Rectal smooth muscle tissue (tissue), 1 donor: ENCODE measurements at regions not wholly inside any gene's neighbourhood (a gene's known extent, or its start where the extent isn't known, plus 50 kb on each side); places are given as distances from the start of the nearest gene placed in this dataset.

Experiments
- H3K27ac ChIP-seq: one replicate; pipeline ENCODE4 v1.7.0; 2013; ENCODE audit warnings: low read depth, low read length, inconsistent platforms
- H3K27me3 ChIP-seq: one replicate; pipeline ENCODE4 v1.7.0; 2013; ENCODE audit warnings: low read length; ENCODE audit not compliant: control insufficient read depth, insufficient read depth
- H3K36me3 ChIP-seq: one replicate; pipeline ENCODE4 v1.7.0; 2013; ENCODE audit warnings: low read length; ENCODE audit not compliant: control insufficient read depth, insufficient read depth
- H3K4me1 ChIP-seq: one replicate; pipeline ENCODE4 v1.7.0; 2013; ENCODE audit warnings: low read length; ENCODE audit not compliant: control insufficient read depth, insufficient read depth
- H3K4me3 ChIP-seq: one replicate; pipeline ENCODE4 v1.7.0; 2013; ENCODE audit warnings: low read length
- H3K9ac ChIP-seq: one replicate; pipeline ENCODE4 v1.7.0; 2013; ENCODE audit warnings: low read length

- Histone ChIP-seq H3K27me3 (no peaks in the 10 kb centered on the region), H3K9ac (no peak overlapping the region), H3K4me1 (peaks cover 9% of the 10 kb centered on the region), H3K36me3 (no peaks in the 10 kb centered on the region), H3K27ac (no peak overlapping the region), H3K4me3 (no peak overlapping the region)
Measured at GRCh38 chr2:8298783-8299182, 383.1 kb upstream of the ID2 start.

GRCh38 chr2:8300216-8300615, 381.6 kb upstream of the ID2 start:
- Histone ChIP-seq H3K9ac (no peak overlapping the region), H3K27me3 (no peaks in the 10 kb centered on the region), H3K4me3 (no peak overlapping the region), H3K4me1 (peaks cover 9% of the 10 kb centered on the region), H3K27ac (no peak overlapping the region), H3K36me3 (no peaks in the 10 kb centered on the region)

- Histone ChIP-seq H3K9ac (no peak overlapping the region), H3K4me3 (no peak overlapping the region)
Measured at GRCh38 chr2:8300905-8301304, 381.0 kb upstream of the ID2 start.

GRCh38 chr2:8303322-8303832, 378.5 kb upstream of the ID2 start:
- no peak overlapping the region for H3K4me3 ChIP-seq
- H3K27ac ChIP-seq: no peak overlapping the region
- H3K36me3 ChIP-seq: no peaks in the 10 kb centered on the region
- peaks cover 12% of the 10 kb centered on the region for H3K4me1 ChIP-seq
- H3K27me3 ChIP-seq: no peaks in the 10 kb centered on the region
- H3K9ac ChIP-seq: peak overlapping the region; percentile 27

More at GRCh38 chr2:8300905-8301304, 381.0 kb upstream of the ID2 start:
- peaks cover 9% of the 10 kb centered on the region for H3K4me1 ChIP-seq
- H3K27me3 ChIP-seq: no peaks in the 10 kb centered on the region
- H3K27ac ChIP-seq: no peak overlapping the region
- H3K36me3 ChIP-seq: no peaks in the 10 kb centered on the region

- peaks cover 12% of the 10 kb centered on the region for H3K4me1 ChIP-seq
- no peak overlapping the region for H3K4me3 ChIP-seq
- no peaks in the 10 kb centered on the region for H3K36me3 ChIP-seq
- H3K9ac ChIP-seq: no peak overlapping the region
- peak overlapping the region; percentile 17 for H3K27ac ChIP-seq
- H3K27me3 ChIP-seq: no peaks in the 10 kb centered on the region
Measured at GRCh38 chr2:8304821-8305766, 376.8 kb upstream of the ID2 start.

- Histone ChIP-seq H3K4me3 (no peak overlapping the region), H3K27me3 (no peaks in the 10 kb centered on the region), H3K4me1 (peaks cover 11% of the 10 kb centered on the region), H3K36me3 (no peaks in the 10 kb centered on the region), H3K27ac (no peak overlapping the region), H3K9ac (no peak overlapping the region)
Measured at GRCh38 chr2:8306530-8307351, 375.1 kb upstream of the ID2 start.

GRCh38 chr2:8307606-8308180, 374.2 kb upstream of the ID2 start:
- no peak overlapping the region for H3K4me3 ChIP-seq
- peaks cover 3% of the 10 kb centered on the region for H3K4me1 ChIP-seq
- H3K27me3 ChIP-seq: no peaks in the 10 kb centered on the region
- no peak overlapping the region for H3K27ac ChIP-seq
- H3K9ac ChIP-seq: no peak overlapping the region
- no peaks in the 10 kb centered on the region for H3K36me3 ChIP-seq

- Histone ChIP-seq H3K4me1 (peaks cover 3% of the 10 kb centered on the region), H3K36me3 (no peaks in the 10 kb centered on the region), H3K9ac (no peak overlapping the region), H3K4me3 (no peak overlapping the region), H3K27ac (no peak overlapping the region), H3K27me3 (no peaks in the 10 kb centered on the region)
Measured at GRCh38 chr2:8309131-8309530, 372.7 kb upstream of the ID2 start.

GRCh38 chr2:8310557-8311455, 371.1 kb upstream of the ID2 start:
- Histone ChIP-seq H3K4me3 (no peak overlapping the region), H3K27me3 (no peaks in the 10 kb centered on the region), H3K27ac (no peak overlapping the region), H3K9ac (no peak overlapping the region), H3K36me3 (no peaks in the 10 kb centered on the region), H3K4me1 (peaks cover 3% of the 10 kb centered on the region)

- no peak overlapping the region for H3K4me3 ChIP-seq
- H3K9ac ChIP-seq: no peak overlapping the region
- no peak overlapping the region for H3K27ac ChIP-seq
- H3K36me3 ChIP-seq: no peaks in the 10 kb centered on the region
- H3K4me1 ChIP-seq: peaks cover 2% of the 10 kb centered on the region
- H3K27me3 ChIP-seq: no peaks in the 10 kb centered on the region
Measured at GRCh38 chr2:8312221-8312620, 369.6 kb upstream of the ID2 start.

GRCh38 chr2:8312861-8313830, 368.7 kb upstream of the ID2 start:
- H3K4me1 ChIP-seq: peaks cover 2% of the 10 kb centered on the region
- no peak overlapping the region for H3K9ac ChIP-seq
- H3K4me3 ChIP-seq: no peak overlapping the region
- H3K36me3 ChIP-seq: no peaks in the 10 kb centered on the region
- no peaks in the 10 kb centered on the region for H3K27me3 ChIP-seq
- H3K27ac ChIP-seq: no peak overlapping the region
